GOT3 (cell line): ENCODE measurements at regions not wholly inside any gene's neighbourhood (a gene's known extent, or its start where the extent isn't known, plus 50 kb on each side); places are given as distances from the start of the nearest gene placed in this dataset.
"Not testable (repeated sequence)": the region's sequence is repeated elsewhere in the genome, so short reads cannot be mapped to it uniquely, and the experiment has no call there.

ENCODE experiments used
- DNase-seq: peaks from one replicate; lab custom pipeline; 2025; ENCODE audit warnings: mixed read lengths; lab: John Stamatoyannopoulos, UW

- DNase-seq = no peak
Measured at GRCh38 chr10:36450380-36450779, 675.0 kb upstream of the ANKRD30A start.

- DNase-seq = no peak
Measured at GRCh38 chr10:36448760-36449691, 676.4 kb upstream of the ANKRD30A start.

- DNase-seq = no peak
Measured at GRCh38 chr10:36446881-36447280, 678.5 kb upstream of the ANKRD30A start.

- DNase-seq = no peak
Measured at GRCh38 chr10:36443233-36443632, 682.2 kb upstream of the ANKRD30A start.

- DNase-seq = no peak
Measured at GRCh38 chr10:36441557-36441956, 683.8 kb upstream of the ANKRD30A start.

- DNase-seq = no peak
Measured at GRCh38 chr10:36440539-36440938, 684.9 kb upstream of the ANKRD30A start.

GRCh38 chr10:36437367-36437766 is 688.0 kb upstream of the ANKRD30A start:
- no peak for DNase-seq

- no peak for DNase-seq
Measured at GRCh38 chr10:36428507-36428906, 696.9 kb upstream of the ANKRD30A start.

- no peak for DNase-seq
Measured at GRCh38 chr10:36425131-36425797, 700.1 kb upstream of the ANKRD30A start.

GRCh38 chr10:36424502-36424901 is 700.9 kb upstream of the ANKRD30A start:
- no peak for DNase-seq

GRCh38 chr10:36423821-36424248 is 701.6 kb upstream of the ANKRD30A start:
- DNase-seq = no peak

GRCh38 chr10:36421992-36422391 is 703.4 kb upstream of the ANKRD30A start:
- DNase-seq = no peak

- no peak for DNase-seq
Measured at GRCh38 chr10:36416513-36416912, 708.9 kb upstream of the ANKRD30A start.

GRCh38 chr10:36412942-36413341 is 712.5 kb upstream of the ANKRD30A start:
- DNase-seq = no peak

- DNase-seq = not testable (repeated sequence)
Measured at GRCh38 chr10:36400238-36400637, 725.2 kb upstream of the ANKRD30A start.

- no peak for DNase-seq
Measured at GRCh38 chr10:36393801-36394200, 731.6 kb upstream of the ANKRD30A start.

GRCh38 chr10:36391405-36391804 is 734.0 kb upstream of the ANKRD30A start:
- no peak for DNase-seq

- no peak for DNase-seq
Measured at GRCh38 chr10:36390221-36390620, 735.2 kb upstream of the ANKRD30A start.

GRCh38 chr10:36388166-36388565 is 737.2 kb upstream of the ANKRD30A start:
- no peak for DNase-seq

- no peak for DNase-seq
Measured at GRCh38 chr10:36385693-36386092, 739.7 kb upstream of the ANKRD30A start.

GRCh38 chr10:36383349-36383748 is 741.3 kb upstream of the FZD8 start:
- no peak for DNase-seq

- DNase-seq = no peak
Measured at GRCh38 chr10:36381748-36382147, 739.7 kb upstream of the FZD8 start.

GRCh38 chr10:36380538-36380937 is 738.4 kb upstream of the FZD8 start:
- DNase-seq = no peak
